ENCODE measurements at regions not wholly inside any gene's neighbourhood (a gene's known extent, or its start where the extent isn't known, plus 50 kb on each side); places are given as distances from the start of the nearest gene placed in this dataset.

DNA sequence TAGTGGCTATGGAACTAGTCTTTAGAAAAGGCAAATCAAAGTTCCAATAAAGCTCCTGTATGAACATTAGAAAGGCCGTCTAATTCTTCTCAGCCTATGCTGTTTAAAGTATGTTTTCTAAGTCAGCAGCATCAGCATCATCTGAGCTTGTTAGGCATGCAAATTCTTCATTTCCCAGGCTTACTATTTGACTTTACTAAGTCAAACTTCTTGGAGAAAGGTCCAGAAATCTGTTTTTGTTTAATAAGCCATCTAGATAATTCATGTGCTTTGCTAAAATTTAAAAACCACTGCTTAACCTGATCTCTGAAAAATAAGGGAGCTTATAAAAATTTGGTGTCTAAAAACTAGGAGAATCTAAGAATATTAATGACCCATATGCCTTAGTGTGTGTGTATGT lies 200.2 kb upstream of the SGCD start:
- no peak for DNase-seq (ENCODE audit: low read depth in 2 of 2)

- DNase-seq (ENCODE audit: low read depth in 2 of 2), result no peak
Measured at GRCh38 chr5:156128026-156128425, 198.9 kb upstream of the SGCD start.

- no peak for DNase-seq (ENCODE audit: low read depth in 2 of 2)
Measured at GRCh38 chr5:156134216-156134615, 192.7 kb upstream of the SGCD start.

DNA sequence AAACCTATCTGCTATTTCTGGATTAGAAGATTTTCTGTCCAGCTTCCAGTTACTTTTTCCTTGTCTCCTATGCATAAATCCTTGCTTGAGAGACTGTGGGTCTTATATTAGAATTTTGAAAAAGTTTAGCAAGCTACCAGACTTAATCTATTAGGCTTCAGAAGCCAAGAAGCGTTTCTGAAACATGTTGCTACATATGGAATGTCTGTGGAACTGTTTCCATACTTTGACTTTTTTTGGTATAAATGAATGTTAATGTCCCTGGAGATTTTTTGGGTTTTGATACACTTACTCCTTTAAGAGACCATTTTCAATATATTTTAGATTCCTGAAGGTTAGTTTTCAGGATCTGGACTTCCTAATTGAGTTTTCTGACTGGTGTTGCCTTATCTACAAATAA lies 191.4 kb upstream of the SGCD start:
- DNase-seq (ENCODE audit: low read depth in 2 of 2), result no peak

- DNase-seq (ENCODE audit: low read depth in 2 of 2), result no peak
Measured at GRCh38 chr5:156137071-156137869, 189.7 kb upstream of the SGCD start.

DNA sequence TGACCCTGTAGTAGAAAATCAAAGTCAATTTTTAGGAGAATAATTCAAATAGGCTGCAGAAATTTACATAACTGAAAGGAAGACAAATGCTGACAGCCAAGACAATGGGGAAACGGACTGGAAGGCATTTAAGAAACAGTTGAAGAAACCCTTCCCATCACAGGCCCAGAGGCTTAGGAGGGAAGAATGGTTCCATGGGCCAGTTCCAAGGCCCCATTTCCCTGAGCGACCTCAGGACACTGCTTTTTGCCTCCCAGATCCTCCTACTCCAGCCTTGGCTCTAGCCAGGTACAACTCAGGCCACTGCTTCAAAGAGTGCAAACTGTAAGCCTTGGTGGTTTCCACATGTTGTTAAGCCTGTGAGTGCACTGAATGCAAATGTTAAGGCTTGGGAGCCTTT lies 184.1 kb upstream of the SGCD start:
- no peak for DNase-seq (ENCODE audit: low read depth in 2 of 2)

DNA sequence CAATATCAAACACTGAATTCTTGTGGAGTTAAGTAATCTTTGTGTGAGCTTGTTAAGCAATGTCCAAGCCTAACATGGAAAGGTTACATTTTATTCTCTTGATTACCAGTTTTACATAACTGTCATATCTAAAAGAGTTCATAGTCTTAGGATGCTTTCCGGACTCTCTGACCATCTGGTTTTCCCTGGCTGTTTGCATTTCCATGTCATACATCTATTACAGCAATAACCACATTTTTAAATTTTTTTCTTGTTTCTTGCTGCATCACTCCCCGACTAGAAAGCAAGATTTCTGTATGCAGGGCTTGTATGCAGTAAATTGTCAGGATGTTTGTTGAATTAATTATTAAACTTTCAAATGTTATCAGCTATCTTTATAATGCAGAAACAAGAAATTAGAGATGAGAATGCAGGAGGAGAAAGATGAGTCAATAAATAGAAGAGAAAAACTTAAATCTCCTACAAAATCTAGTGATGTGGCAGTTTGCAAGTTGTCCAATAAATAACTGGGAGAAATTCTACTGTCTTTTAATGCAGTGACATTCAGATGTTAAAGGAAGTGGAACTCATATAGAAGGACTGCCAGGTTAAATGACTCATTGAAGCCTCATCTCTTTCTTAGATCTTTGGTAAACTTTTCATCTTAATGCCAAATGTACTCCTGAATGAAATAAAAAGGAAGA lies 179.6 kb upstream of the SGCD start:
- DNase-seq (ENCODE audit: low read depth in 2 of 2), result no peak

DNA sequence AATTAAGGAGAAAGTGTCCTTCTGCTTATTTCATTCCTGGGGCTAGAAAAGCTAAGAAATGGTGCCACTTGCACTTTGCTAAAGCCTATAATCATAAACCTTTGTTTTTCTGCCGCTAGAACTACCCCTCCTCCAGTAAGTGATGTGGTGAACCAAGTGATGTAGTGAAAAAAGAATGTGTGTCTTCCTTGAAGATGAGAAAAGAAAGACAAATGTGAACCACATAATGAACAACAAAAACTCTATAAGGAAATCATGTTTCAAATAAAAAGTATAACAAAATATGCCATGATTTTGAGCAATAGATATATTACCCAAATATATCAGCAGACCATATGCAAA lies 179.0 kb upstream of the SGCD start:
- DNase-seq (ENCODE audit: low read depth in 2 of 2), result no peak

- no peak for DNase-seq (ENCODE audit: low read depth in 2 of 2)
Measured at GRCh38 chr5:156148301-156148700, 178.7 kb upstream of the SGCD start.

DNA sequence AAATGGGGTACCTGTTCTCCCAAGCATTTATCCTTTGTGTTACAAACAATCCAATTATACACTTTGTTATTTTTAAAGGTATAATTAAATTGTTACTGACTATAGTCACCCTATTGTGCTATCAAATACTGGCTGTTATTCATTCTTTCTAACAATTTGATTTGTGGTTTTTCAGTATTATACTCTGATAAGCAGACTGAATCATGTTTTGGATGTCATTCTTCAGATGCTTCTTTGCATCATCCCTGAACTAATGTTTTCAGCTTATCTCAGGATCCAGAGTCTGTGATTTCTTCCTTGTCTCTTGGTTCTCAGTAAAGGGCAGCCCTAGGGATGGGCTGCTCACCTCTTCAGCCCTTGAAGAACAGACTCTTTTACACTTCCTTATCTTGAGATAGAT lies 177.8 kb upstream of the SGCD start:
- DNase-seq (ENCODE audit: low read depth in 2 of 2), result no peak

DNA sequence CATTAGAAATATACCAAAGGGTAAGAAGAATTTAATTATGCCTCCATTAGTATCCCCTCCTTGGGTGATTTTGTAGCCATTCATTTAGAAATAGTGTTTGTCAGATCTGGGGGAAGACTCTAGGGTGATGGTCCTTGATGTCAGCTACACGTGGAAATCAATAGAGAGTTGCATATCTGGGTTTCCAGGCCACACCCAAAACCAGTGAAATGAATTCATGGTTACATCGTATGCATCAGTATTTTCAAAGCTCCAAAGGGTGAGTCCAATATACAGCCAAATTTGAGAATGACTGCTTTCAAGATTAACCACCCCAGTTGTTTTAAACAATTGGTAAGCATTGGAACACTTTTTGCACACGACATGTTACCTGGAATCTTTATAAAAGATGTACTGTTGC lies 173.4 kb upstream of the SGCD start:
- no peak for DNase-seq (ENCODE audit: low read depth in 2 of 2)

GRCh38 chr5:156154757-156155156 lies 172.2 kb upstream of the SGCD start:
- no peak for DNase-seq (ENCODE audit: low read depth in 2 of 2)

- no peak for DNase-seq (ENCODE audit: low read depth in 2 of 2)
Measured at GRCh38 chr5:156155598-156155997, 171.4 kb upstream of the SGCD start.

DNA sequence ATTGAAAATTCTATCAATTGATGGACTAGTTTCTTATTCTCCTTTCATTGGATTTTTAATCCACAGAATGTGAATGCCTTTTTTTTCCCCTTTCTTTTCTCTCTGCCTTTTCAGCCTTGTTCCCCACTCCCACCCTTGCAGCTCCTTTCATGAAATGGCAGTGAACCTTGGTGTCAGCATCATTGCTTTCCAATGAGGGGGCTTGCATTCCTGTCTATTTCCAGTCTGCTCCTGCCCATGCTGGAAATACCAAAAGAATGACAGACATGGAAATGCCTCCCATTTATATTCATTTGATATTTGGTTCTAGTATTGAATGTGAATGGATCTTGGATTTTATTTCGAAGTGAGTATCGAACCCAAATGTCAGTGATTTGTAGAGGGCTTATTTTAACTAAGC lies 162.7 kb upstream of the SGCD start:
- no peak for DNase-seq (ENCODE audit: low read depth in 2 of 2)

GRCh38 chr5:156169495-156169894 lies 157.5 kb upstream of the SGCD start:
- DNase-seq (ENCODE audit: low read depth in 2 of 2), result no peak

GRCh38 chr5:156170351-156170961 lies 156.5 kb upstream of the SGCD start:
- no peak for DNase-seq (ENCODE audit: low read depth in 2 of 2)

DNA sequence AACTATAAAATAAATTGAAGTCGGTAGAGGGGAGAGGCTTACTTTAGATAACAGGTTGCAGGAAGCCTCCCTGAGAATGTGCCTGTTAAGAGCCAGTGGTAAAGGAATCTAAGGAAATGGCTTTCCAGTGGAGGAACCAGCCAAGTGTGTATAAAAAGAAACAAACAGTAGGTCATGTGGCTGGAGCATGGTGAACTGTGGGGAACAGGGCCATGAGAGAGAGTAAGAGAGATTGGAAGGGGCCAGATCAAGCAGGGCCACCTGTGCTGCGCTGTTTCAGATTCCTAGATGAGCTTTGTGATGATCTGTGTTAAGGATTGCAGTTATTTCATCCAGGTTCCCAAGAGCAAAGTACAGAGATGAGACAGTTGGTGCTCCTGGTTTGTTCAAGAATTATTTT lies 152.7 kb upstream of the SGCD start:
- no peak for DNase-seq (ENCODE audit: low read depth in 2 of 2)

GRCh38 chr5:156178117-156178516 lies 148.8 kb upstream of the SGCD start:
- DNase-seq (ENCODE audit: low read depth in 2 of 2), result no peak

DNA sequence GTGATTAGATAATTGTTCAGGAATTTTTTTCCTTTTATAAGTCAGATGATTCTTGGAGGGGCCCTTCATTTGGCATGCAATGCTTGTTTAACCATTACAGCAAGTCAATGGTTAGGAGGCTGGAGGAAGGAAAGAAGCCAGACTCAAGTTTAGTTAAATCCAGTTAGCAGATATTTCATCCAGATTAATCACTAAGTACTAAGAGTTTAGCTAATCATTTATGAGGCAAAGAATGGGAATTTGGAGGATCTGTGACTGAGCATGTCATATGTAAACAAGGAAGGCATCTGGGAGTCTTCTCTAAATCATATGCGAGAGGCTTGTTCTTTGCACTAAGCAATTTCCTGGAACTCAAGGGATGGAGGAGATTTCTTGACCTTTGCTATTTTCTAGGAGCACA lies 145.3 kb upstream of the SGCD start:
- no peak for DNase-seq (ENCODE audit: low read depth in 2 of 2)

GRCh38 chr5:156182174-156182967 lies 144.6 kb upstream of the SGCD start:
- no peak for DNase-seq (ENCODE audit: low read depth in 2 of 2)

- no peak for DNase-seq (ENCODE audit: low read depth in 2 of 2)
Measured at GRCh38 chr5:156186760-156187159, 140.2 kb upstream of the SGCD start.

GRCh38 chr5:156188016-156188415 lies 138.9 kb upstream of the SGCD start:
- no peak for DNase-seq (ENCODE audit: low read depth in 2 of 2)
